ENCODE measurements at regions not wholly inside any gene's neighbourhood (a gene's known extent, or its start where the extent isn't known, plus 50 kb on each side); places are given as distances from the start of the nearest gene placed in this dataset.
"Not testable (repeated sequence)": the region's sequence is repeated elsewhere in the genome, so short reads cannot be mapped to it uniquely, and the experiment has no call there.

- TF ChIP-seq CTCF (IDR thresholded peaks at IDR 0.05; ENCODE audit: low read length); EZH2 (IDR thresholded peaks at IDR 0.05; ENCODE audit: borderline replicate concordance, low read length): not testable (repeated sequence)
These were observed 53.2 kb upstream of the SGCG start for GRCh38 chr13:23127540-23127939.
